ENCODE measurements at regions not wholly inside any gene's neighbourhood (a gene's known extent, or its start where the extent isn't known, plus 50 kb on each side); places are given as distances from the start of the nearest gene placed in this dataset.

DNA sequence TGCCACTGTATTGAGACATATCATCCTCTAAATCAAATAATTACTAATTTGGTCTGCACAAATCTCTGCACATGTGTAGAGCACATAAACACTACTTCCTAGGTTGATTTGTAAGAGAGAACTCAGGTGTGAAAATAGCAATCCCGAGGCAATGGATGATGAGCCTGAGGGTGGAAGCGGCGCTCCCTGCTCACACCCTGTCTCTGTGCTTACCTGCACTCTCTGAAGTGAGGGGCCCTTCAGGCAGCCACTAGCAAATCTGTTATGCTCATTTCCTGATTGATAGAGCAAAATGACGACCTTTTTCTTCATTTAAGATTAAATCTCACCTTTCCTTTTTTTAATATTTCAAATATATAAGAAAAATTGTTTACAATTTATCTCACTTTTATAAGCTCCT is 1995.7 kb upstream of the AGA start:
- TF ChIP-seq POLR2A (IDR thresholded peaks at IDR 0.05) (no peak), CTCF (IDR thresholded peaks at IDR 0.05) (no peak)
